Transverse colon (tissue), 4 donors: ENCODE measurements at regions not wholly inside any gene's neighbourhood (a gene's known extent, or its start where the extent isn't known, plus 50 kb on each side); places are given as distances from the start of the nearest gene placed in this dataset.

ENCODE experiments used
- DNase-seq: peaks from one replicate; pipeline ENCODE4 v3.0.0-alpha.2; 2019
- H3K27ac ChIP-seq, 4 donors: fragments of 200-600 bp; sonication (generic); 2 replicates each; pipeline ENCODE4 v1.5.1; 2016 to 2018; ENCODE audit warnings: inconsistent platforms in 4 of 4
- H3K27me3 ChIP-seq: fragments of 200-600 bp; sonication (generic); 2 replicates; pipeline ENCODE4 v1.5.1; 2017; ENCODE audit warnings: inconsistent platforms
- H3K36me3 ChIP-seq, 4 donors: fragments of 200-600 bp; sonication (generic); 2 replicates each; pipeline ENCODE4 v1.5.1; 2017 to 2019; ENCODE audit warnings: inconsistent platforms in 4 of 4
- H3K4me1 ChIP-seq, 4 donors: fragments of 200-600 bp; sonication (generic); 2 replicates each; pipeline ENCODE4 v1.5.1; 2017 to 2020; ENCODE audit warnings: inconsistent platforms in 4 of 4
- H3K4me3 ChIP-seq, 4 donors: fragments of 200-600 bp; sonication (generic); 1 replicate in 1 of 4; 2 replicates in 3 of 4; pipeline versions ENCODE4 v1.5.1 to v1.6.1; 2017 to 2019; ENCODE audit warnings: inconsistent platforms in 4 of 4
- H3K9me3 ChIP-seq, 2 donors: fragments of 200-600 bp; sonication (generic); 2 replicates each; pipeline ENCODE4 v1.5.1; 2017 to 2019; ENCODE audit warnings: inconsistent platforms in 2 of 2
- CTCF ChIP-seq, 5 experiments: fragments of 200-600 bp in 3 of 5; fragments of 450-650 bp in 2 of 5; sonication (generic) in 3 of 5; IDR thresholded peaks; 1 replicate in 2 of 5; 2 replicates in 3 of 5; pipeline ENCODE4 v1.5.1; 2016 to 2017; ENCODE audit warnings: antibody characterized with exemption in 5 of 5, inconsistent platforms in 3 of 5, mild to moderate bottlenecking in 2 of 5, moderate library complexity in 1 of 5
- EP300 ChIP-seq: sonication (generic); formaldehyde crosslinking; IDR thresholded peaks from one replicate; pipeline ENCODE4 v1.6.1; 2017; ENCODE audit warnings: antibody characterized with exemption, low read depth
- POLR2A ChIP-seq: fragments of 450-650 bp; IDR thresholded peaks from one replicate; pipeline ENCODE4 v1.6.1; 2016; ENCODE audit warnings: antibody characterized with exemption, mild to moderate bottlenecking, moderate library complexity
- POLR2AphosphoS5 ChIP-seq, 3 donors: sonication (generic); formaldehyde crosslinking; IDR thresholded peaks; one replicate each; pipeline ENCODE4 v1.6.1; 2016; ENCODE audit warnings: antibody characterized with exemption in 3 of 3
- WGBS, 2 donors: methylation state at CpG; one replicate each; pipeline ENCODE4 v1.1.5; 2018; ENCODE audit warnings: low coverage in 1 of 2; 5-methylcytosine and 5-hydroxymethylcytosine counted together
- in situ Hi-C, 4 donors: fragments of 200-750 bp; cut with MboI; loops; one replicate each; pipeline versions ENCODE4 v1.15.0 to v1.15.1; 2017; ENCODE audit warnings: low sequenced_read_pairs in 3 of 4, low pct_ligation_motif_present in 1 of 4, low pct_unique_long_range_greater_than_20kb in 1 of 4
- intact Hi-C: fragments of 100-400 bp; cut with DNase I; formaldehyde crosslinking; loops from one replicate; pipeline ENCODE4 v1.15.1; 2023; ENCODE audit warnings: low total_unique reads

- intact Hi-C loops = no loop called here
- in situ Hi-C loops = no loop called here
- Histone ChIP-seq H3K4me1 (no peaks in the 10 kb centered on the region), H3K4me3 (no peak overlapping the region), H3K27me3 (no peaks in the 10 kb centered on the region), H3K27ac (no peak overlapping the region), H3K36me3 (no peaks in the 10 kb centered on the region), H3K9me3 (no peaks in the 10 kb centered on the region)
- TF ChIP-seq CTCF (IDR thresholded peaks at IDR 0.05) = no peak
- TF ChIP-seq EP300 = no peak
- no peak for TF ChIP-seq POLR2A
- TF ChIP-seq POLR2AphosphoS5 (IDR thresholded peaks at IDR 0.05) = no peak
- 67 to 80% methylated on average over 1 of the region's 1 CpG for WGBS, 2 donors
- no peak for DNase-seq
Measured at GRCh38 chr5:153902016-153902415, 136.7 kb downstream of the FAM114A2 start.

- no peaks in the 10 kb centered on the region for H3K36me3 ChIP-seq
- H3K4me3 ChIP-seq = no peak overlapping the region
- no peaks in the 10 kb centered on the region for H3K27me3 ChIP-seq
- no peaks in the 10 kb centered on the region for H3K9me3 ChIP-seq
- peak overlapping the region in 1 of 4 donors; percentile 41 for H3K27ac ChIP-seq
- no peak for DNase-seq
- H3K4me1 ChIP-seq = no peaks in the 10 kb centered on the region
- in situ Hi-C loops (no loop called here), intact Hi-C loops (no loop called here)
- no peak for TF ChIP-seq EP300
- no peak for TF ChIP-seq POLR2A
- TF ChIP-seq CTCF (IDR thresholded peaks at IDR 0.05) = no peak
- 75 to 77% methylated on average over 1 to 3 of the region's 3 CpGs for WGBS, 2 donors
Measured at GRCh38 chr5:153901449-153901848, 137.3 kb downstream of the FAM114A2 start.

GRCh38 chr5:153900703-153901395 is 137.9 kb downstream of the FAM114A2 start:
- peak overlapping the region in 1 of 4 donors; percentile 41 for H3K27ac ChIP-seq
- H3K27me3 ChIP-seq = no peaks in the 10 kb centered on the region
- TF ChIP-seq EP300 = no peak
- TF ChIP-seq POLR2AphosphoS5 (IDR thresholded peaks at IDR 0.05) = no peak
- TF ChIP-seq POLR2A = no peak
- TF ChIP-seq CTCF (IDR thresholded peaks at IDR 0.05) = no peak
- DNase-seq = no peak
- in situ Hi-C loops (no loop called here), intact Hi-C loops (no loop called here)
- no peaks in the 10 kb centered on the region for H3K36me3 ChIP-seq
- 38 to 41% methylated on average over 3 of the region's 3 CpGs for WGBS, 2 donors
- H3K9me3 ChIP-seq = no peaks in the 10 kb centered on the region
- no peaks in the 10 kb centered on the region for H3K4me1 ChIP-seq
- H3K4me3 ChIP-seq = no peak overlapping the region

GRCh38 chr5:153899746-153900145 is 139.0 kb downstream of the FAM114A2 start:
- no peak for DNase-seq
- in situ Hi-C loops = no loop called here
- Histone ChIP-seq H3K27me3 (no peaks in the 10 kb centered on the region), H3K4me3 (no peak overlapping the region), H3K27ac (no peak overlapping the region), H3K4me1 (no peaks in the 10 kb centered on the region), H3K9me3 (no peaks in the 10 kb centered on the region), H3K36me3 (no peaks in the 10 kb centered on the region)
- no peak for TF ChIP-seq POLR2AphosphoS5 (IDR thresholded peaks at IDR 0.05)
- no peak for TF ChIP-seq POLR2A
- TF ChIP-seq EP300 = no peak
- no peak for TF ChIP-seq CTCF (IDR thresholded peaks at IDR 0.05)
- 81 to 84% methylated on average over 4 of the region's 4 CpGs for WGBS, 2 donors
- intact Hi-C loops = no loop called here
